ENCODE measurements at regions not wholly inside any gene's neighbourhood (a gene's known extent, or its start where the extent isn't known, plus 50 kb on each side); places are given as distances from the start of the nearest gene placed in this dataset.

GRCh38 chr14:104293851-104294627, 155.7 kb downstream of the KIF26A start:
- CTCF ChIA-PET: no interaction called here

DNA sequence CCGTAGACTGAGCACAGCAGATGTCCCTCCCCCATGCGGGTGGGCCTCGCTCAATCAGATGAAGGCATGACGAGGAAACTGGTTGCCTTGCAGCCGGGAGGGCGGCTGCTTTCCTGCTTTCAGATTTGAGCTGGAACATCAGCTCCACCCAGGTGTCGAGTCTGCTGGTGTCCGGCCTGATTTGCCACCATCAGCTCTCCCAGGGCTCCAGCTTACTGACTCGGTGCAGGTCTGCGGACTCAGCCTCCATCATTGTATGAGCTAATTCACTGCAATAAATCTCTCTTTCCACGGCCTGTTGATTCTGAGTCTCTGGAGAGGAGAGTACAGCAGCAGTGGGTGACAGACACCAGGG, 156.2 kb downstream of the KIF26A start:
- no peak overlapping the region for H3K4me3 ChIP-seq (ENCODE audit: low read depth, low read length, poor library complexity, severe bottlenecking)
- CTCF ChIA-PET: interaction anchor here (0.6 kb wide), 1 partner anchor 157 kb away, joined by 3 read pairs; no protein-coding TSS in a partner anchor
- no peak for TF ChIP-seq EZH2 (IDR thresholded peaks at IDR 0.05; ENCODE audit: borderline replicate concordance, low read depth, low read length, poor library complexity, severe bottlenecking)
- TF ChIP-seq CTCF (conservative IDR thresholded peaks at IDR 0.05; ENCODE audit: low read depth, low read length): no peak
- H3K27ac ChIP-seq (ENCODE audit: low read depth, low read length, poor library complexity, severe bottlenecking): no peak overlapping the region
- intact Hi-C loops (cut with micrococcal nuclease; ENCODE audit: unreplicated experiment): no loop called here
- POLR2A ChIA-PET (ENCODE audit: low non-redundant PET): no interaction called here
- H3K27me3 ChIP-seq (replicated peaks; ENCODE audit: insufficient read depth, low read depth, low read length, poor library complexity): no peaks in the 10 kb centered on the region
- DNase-seq (ENCODE audit: low spot score): no peak
- no TSS peak for BruUV-seq (replicated peaks)
- H3K9me3 ChIP-seq (ENCODE audit: low read depth, low read length, poor library complexity, severe bottlenecking): no peaks in the 10 kb centered on the region
- H3K4me1 ChIP-seq (ENCODE audit: insufficient read depth, low read length, poor library complexity, severe bottlenecking): peaks cover 45% of the 10 kb centered on the region
- H3K36me3 ChIP-seq (ENCODE audit: insufficient read depth, low read length, poor library complexity, severe bottlenecking): no peaks in the 10 kb centered on the region

More at GRCh38 chr14:104293851-104294627, 155.7 kb downstream of the KIF26A start:
- POLR2A ChIA-PET (ENCODE audit: low non-redundant PET): no interaction called here
- Histone ChIP-seq H3K9me3 (ENCODE audit: low read depth, low read length, poor library complexity, severe bottlenecking) (no peaks in the 10 kb centered on the region), H3K27ac (ENCODE audit: low read depth, low read length, poor library complexity, severe bottlenecking) (no peak overlapping the region), H3K4me3 (ENCODE audit: low read depth, low read length, poor library complexity, severe bottlenecking) (no peak overlapping the region), H3K27me3 (replicated peaks; ENCODE audit: insufficient read depth, low read depth, low read length, poor library complexity) (no peaks in the 10 kb centered on the region), H3K4me1 (ENCODE audit: insufficient read depth, low read length, poor library complexity, severe bottlenecking) (peaks cover 44% of the 10 kb centered on the region), H3K36me3 (ENCODE audit: insufficient read depth, low read length, poor library complexity, severe bottlenecking) (no peaks in the 10 kb centered on the region)
- intact Hi-C loops (cut with micrococcal nuclease; ENCODE audit: unreplicated experiment): no loop called here
- BruUV-seq (replicated peaks): no TSS peak
- TF ChIP-seq EZH2 (IDR thresholded peaks at IDR 0.05; ENCODE audit: borderline replicate concordance, low read depth, low read length, poor library complexity, severe bottlenecking) (no peak), CTCF (conservative IDR thresholded peaks at IDR 0.05; ENCODE audit: low read depth, low read length) (peak; percentile 67)
- DNase-seq (ENCODE audit: low spot score): peak; percentile 46

DNA sequence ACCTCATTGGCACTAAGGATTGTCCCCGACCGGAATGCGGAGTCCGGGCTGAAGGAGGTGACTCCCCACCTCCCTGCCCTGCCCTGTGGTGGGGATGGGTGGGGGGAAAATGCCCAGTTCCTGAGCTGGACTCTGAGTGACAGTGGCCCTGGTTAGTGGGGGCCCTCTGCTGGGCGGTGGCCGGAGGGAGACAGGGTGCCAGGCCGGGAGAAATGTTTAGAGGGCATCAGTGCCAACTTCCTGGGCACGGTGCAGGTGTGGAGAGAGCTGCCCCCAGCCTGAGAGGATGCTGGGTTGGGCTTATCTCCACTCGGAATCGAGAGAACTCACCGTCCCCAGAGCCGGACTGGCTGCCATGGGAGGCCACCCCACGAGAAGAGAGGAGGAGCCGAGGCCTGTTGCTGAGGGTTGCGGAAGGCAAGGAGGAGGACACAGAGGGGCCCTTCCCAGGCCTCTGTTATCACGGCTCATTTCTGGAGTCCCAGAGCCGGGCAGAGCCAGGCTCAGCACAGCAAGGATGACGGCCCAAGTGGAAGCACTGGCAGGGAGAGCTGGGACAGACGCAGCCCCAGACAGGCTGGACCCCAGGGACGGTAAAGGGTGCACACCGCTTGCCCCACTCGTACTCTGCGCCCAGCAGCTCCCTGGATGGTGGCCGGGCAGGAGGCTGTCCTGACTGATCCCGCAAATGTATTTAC, 156.7 kb downstream of the KIF26A start:
- BruUV-seq (replicated peaks): no TSS peak
- Histone ChIP-seq H3K9me3 (ENCODE audit: low read depth, low read length, poor library complexity, severe bottlenecking) (no peaks in the 10 kb centered on the region), H3K27me3 (replicated peaks; ENCODE audit: insufficient read depth, low read depth, low read length, poor library complexity) (no peaks in the 10 kb centered on the region), H3K4me3 (ENCODE audit: low read depth, low read length, poor library complexity, severe bottlenecking) (no peak overlapping the region), H3K36me3 (ENCODE audit: insufficient read depth, low read length, poor library complexity, severe bottlenecking) (no peaks in the 10 kb centered on the region), H3K27ac (ENCODE audit: low read depth, low read length, poor library complexity, severe bottlenecking) (peak overlapping the region; percentile 83), H3K4me1 (ENCODE audit: insufficient read depth, low read length, poor library complexity, severe bottlenecking) (peaks cover 50% of the 10 kb centered on the region)
- DNase-seq (ENCODE audit: low spot score): no peak
- no peak for TF ChIP-seq CTCF (conservative IDR thresholded peaks at IDR 0.05; ENCODE audit: low read depth, low read length)
- no peak for TF ChIP-seq EZH2 (IDR thresholded peaks at IDR 0.05; ENCODE audit: borderline replicate concordance, low read depth, low read length, poor library complexity, severe bottlenecking)
- POLR2A ChIA-PET (ENCODE audit: low non-redundant PET): interaction anchor here (0.5 kb wide), 1 partner anchor 199 kb away, joined by 5 read pairs; no protein-coding TSS in a partner anchor
- CTCF ChIA-PET: interaction anchor here (0.6 kb wide), 1 partner anchor 157 kb away, joined by 3 read pairs; no protein-coding TSS in a partner anchor
- intact Hi-C loops (cut with micrococcal nuclease; ENCODE audit: unreplicated experiment): no loop called here
